Suprapubic skin (tissue), 4 donors: ENCODE measurements at regions not wholly inside any gene's neighbourhood (a gene's known extent, or its start where the extent isn't known, plus 50 kb on each side); places are given as distances from the start of the nearest gene placed in this dataset.

ENCODE experiments used
- DNase-seq, 2 donors: peaks; one replicate each; pipeline ENCODE4 v3.0.0-alpha.2; 2019; ENCODE audit warnings: low spot score in 2 of 2
- H3K27ac ChIP-seq: fragments of 200-600 bp; sonication (generic); one replicate; pipeline ENCODE4 v1.5.1; 2019
- H3K27me3 ChIP-seq: fragments of 200-600 bp; sonication (generic); one replicate; pipeline ENCODE4 v1.5.1; 2019
- H3K36me3 ChIP-seq: fragments of 200-600 bp; sonication (generic); one replicate; pipeline ENCODE4 v1.5.1; 2019
- H3K4me1 ChIP-seq: fragments of 200-600 bp; sonication (generic); one replicate; pipeline ENCODE4 v1.5.1; 2019
- H3K4me3 ChIP-seq: fragments of 200-600 bp; sonication (generic); one replicate; pipeline ENCODE4 v1.5.1; 2019; ENCODE audit warnings: mild to moderate bottlenecking
- H3K9me3 ChIP-seq: fragments of 200-600 bp; sonication (generic); one replicate; pipeline ENCODE4 v1.5.1; 2019
- CTCF ChIP-seq, 2 donors: fragments of 200-600 bp in 1 of 2; fragments of 450-650 bp in 1 of 2; sonication (generic) in 1 of 2; IDR thresholded peaks; one replicate each; pipeline ENCODE4 v1.5.1; 2016 to 2019; ENCODE audit warnings: antibody characterized with exemption in 2 of 2, mild to moderate bottlenecking in 1 of 2, moderate library complexity in 1 of 2
- EP300 ChIP-seq: sonication (generic); formaldehyde crosslinking; IDR thresholded peaks from one replicate; pipeline ENCODE4 v1.6.1; 2017; ENCODE audit warnings: antibody characterized with exemption
- POLR2A ChIP-seq, 2 donors: fragments of 450-650 bp; IDR thresholded peaks; one replicate each; pipeline ENCODE4 v1.6.1; 2017; ENCODE audit warnings: antibody characterized with exemption in 2 of 2, mild to moderate bottlenecking in 2 of 2, moderate library complexity in 2 of 2
- POLR2AphosphoS5 ChIP-seq, 3 donors: sonication (generic); formaldehyde crosslinking; IDR thresholded peaks; one replicate each; pipeline ENCODE4 v1.6.1; 2017; ENCODE audit warnings: antibody characterized with exemption in 3 of 3
- WGBS: methylation state at CpG from one replicate; pipeline ENCODE4 v1.1.5; 2018; 5-methylcytosine and 5-hydroxymethylcytosine counted together

- Histone ChIP-seq H3K36me3 (no peaks in the 10 kb centered on the region), H3K9me3 (no peaks in the 10 kb centered on the region), H3K27ac (no peak overlapping the region), H3K4me1 (no peaks in the 10 kb centered on the region), H3K27me3 (no peaks in the 10 kb centered on the region), H3K4me3 (no peak overlapping the region)
- DNase-seq = no peak
- 91% methylated on average over 15 of the region's 15 CpGs for WGBS
- no peak for TF ChIP-seq POLR2AphosphoS5 (IDR thresholded peaks at IDR 0.05)
- no peak for TF ChIP-seq CTCF (IDR thresholded peaks at IDR 0.05)
- TF ChIP-seq POLR2A (IDR thresholded peaks at IDR 0.05) = no peak
Observed at GRCh38 chr10:130430852-130431704, 294.9 kb downstream of the GLRX3 start.

GRCh38 chr10:130432271-130432670 is 296.1 kb downstream of the GLRX3 start:
- Histone ChIP-seq H3K27ac (no peak overlapping the region), H3K4me1 (no peaks in the 10 kb centered on the region), H3K4me3 (no peak overlapping the region), H3K9me3 (no peaks in the 10 kb centered on the region), H3K27me3 (no peaks in the 10 kb centered on the region), H3K36me3 (no peaks in the 10 kb centered on the region)
- DNase-seq = no peak
- no peak for TF ChIP-seq POLR2AphosphoS5 (IDR thresholded peaks at IDR 0.05)
- 81% methylated on average over 7 of the region's 7 CpGs for WGBS

GRCh38 chr10:130432850-130433249 is 296.7 kb downstream of the GLRX3 start:
- no peak overlapping the region for H3K4me3 ChIP-seq
- no peaks in the 10 kb centered on the region for H3K4me1 ChIP-seq
- DNase-seq = no peak
- WGBS = 65% methylated on average over 9 of the region's 9 CpGs
- no peak overlapping the region for H3K27ac ChIP-seq
- H3K9me3 ChIP-seq = no peaks in the 10 kb centered on the region
- H3K36me3 ChIP-seq = no peaks in the 10 kb centered on the region
- no peaks in the 10 kb centered on the region for H3K27me3 ChIP-seq
- TF ChIP-seq CTCF (IDR thresholded peaks at IDR 0.05) = no peak
- TF ChIP-seq POLR2A (IDR thresholded peaks at IDR 0.05) = no peak
- TF ChIP-seq POLR2AphosphoS5 (IDR thresholded peaks at IDR 0.05) = no peak
- no peak for TF ChIP-seq EP300

GRCh38 chr10:130434446-130435385 is 298.5 kb downstream of the GLRX3 start:
- H3K27ac ChIP-seq = no peak overlapping the region
- WGBS = 87% methylated on average over 13 of the region's 14 CpGs
- TF ChIP-seq POLR2AphosphoS5 (IDR thresholded peaks at IDR 0.05) (no peak), CTCF (IDR thresholded peaks at IDR 0.05) (no peak), EP300 (no peak), POLR2A (IDR thresholded peaks at IDR 0.05) (no peak)
- H3K9me3 ChIP-seq = no peaks in the 10 kb centered on the region
- H3K4me3 ChIP-seq = no peak overlapping the region
- H3K4me1 ChIP-seq = no peaks in the 10 kb centered on the region
- peaks cover 3% of the 10 kb centered on the region for H3K27me3 ChIP-seq
- no peak for DNase-seq
- H3K36me3 ChIP-seq = no peaks in the 10 kb centered on the region

GRCh38 chr10:130435961-130436360 is 299.8 kb downstream of the GLRX3 start:
- no peak for TF ChIP-seq POLR2A (IDR thresholded peaks at IDR 0.05)
- no peak for TF ChIP-seq POLR2AphosphoS5 (IDR thresholded peaks at IDR 0.05)
- TF ChIP-seq EP300 = no peak
- TF ChIP-seq CTCF (IDR thresholded peaks at IDR 0.05) = no peak
- WGBS = 85% methylated on average over 3 of the region's 3 CpGs
- Histone ChIP-seq H3K27me3 (peaks cover 3% of the 10 kb centered on the region), H3K9me3 (no peaks in the 10 kb centered on the region), H3K4me1 (no peaks in the 10 kb centered on the region), H3K36me3 (no peaks in the 10 kb centered on the region), H3K4me3 (no peak overlapping the region), H3K27ac (no peak overlapping the region)
- DNase-seq = no peak
